ENCODE measurements at regions not wholly inside any gene's neighbourhood (a gene's known extent, or its start where the extent isn't known, plus 50 kb on each side); places are given as distances from the start of the nearest gene placed in this dataset.

GRCh38 chrX:28039258-28039657 is 58.0 kb upstream of the DCAF8L1 start:
- DNase-seq (ENCODE audit: low spot score): no peak

Measured in A172 (cell line).